Central memory CD8-positive, alpha-beta T cell (primary cell): ENCODE measurements at regions not wholly inside any gene's neighbourhood (a gene's known extent, or its start where the extent isn't known, plus 50 kb on each side); places are given as distances from the start of the nearest gene placed in this dataset.

Experiments
- ATAC-seq: fragments of 150-1000 bp; cut with Tn5 transposase; replicated peaks from 2 replicates; pipeline ENCODE4 v1.10.0; 2022; ENCODE audit warnings: mild to moderate bottlenecking, moderate FRiP score, moderate number of reproducible peaks; ENCODE audit not compliant: poor library complexity, severe bottlenecking; ENCODE audit errors: extremely low read depth
- DNase-seq, 2 donors: peaks; one replicate each; pipeline ENCODE4 v3.0.0; 2021; ENCODE audit warnings: low spot score in 2 of 2
- H3K27ac Mint-ChIP-seq: one replicate; pipeline ENCODE4 v1.8.0; 2022; ENCODE audit warnings: low read depth, mild to moderate bottlenecking, moderate library complexity, mixed read lengths
- H3K27me3 Mint-ChIP-seq: one replicate; pipeline ENCODE4 v1.8.0; 2022; ENCODE audit warnings: mixed read lengths
- H3K36me3 Mint-ChIP-seq: one replicate; pipeline ENCODE4 v1.8.0; 2022; ENCODE audit warnings: mild to moderate bottlenecking, moderate library complexity, mixed read lengths; ENCODE audit not compliant: insufficient read depth
- H3K4me1 Mint-ChIP-seq: one replicate; pipeline ENCODE4 v1.8.0; 2022; ENCODE audit warnings: mixed read lengths
- H3K4me3 Mint-ChIP-seq: one replicate; pipeline ENCODE4 v1.8.0; 2022; ENCODE audit warnings: mild to moderate bottlenecking, moderate library complexity, mixed read lengths
- H3K9me3 Mint-ChIP-seq: one replicate; pipeline ENCODE4 v1.8.0; 2022; ENCODE audit warnings: mixed read lengths

DNA sequence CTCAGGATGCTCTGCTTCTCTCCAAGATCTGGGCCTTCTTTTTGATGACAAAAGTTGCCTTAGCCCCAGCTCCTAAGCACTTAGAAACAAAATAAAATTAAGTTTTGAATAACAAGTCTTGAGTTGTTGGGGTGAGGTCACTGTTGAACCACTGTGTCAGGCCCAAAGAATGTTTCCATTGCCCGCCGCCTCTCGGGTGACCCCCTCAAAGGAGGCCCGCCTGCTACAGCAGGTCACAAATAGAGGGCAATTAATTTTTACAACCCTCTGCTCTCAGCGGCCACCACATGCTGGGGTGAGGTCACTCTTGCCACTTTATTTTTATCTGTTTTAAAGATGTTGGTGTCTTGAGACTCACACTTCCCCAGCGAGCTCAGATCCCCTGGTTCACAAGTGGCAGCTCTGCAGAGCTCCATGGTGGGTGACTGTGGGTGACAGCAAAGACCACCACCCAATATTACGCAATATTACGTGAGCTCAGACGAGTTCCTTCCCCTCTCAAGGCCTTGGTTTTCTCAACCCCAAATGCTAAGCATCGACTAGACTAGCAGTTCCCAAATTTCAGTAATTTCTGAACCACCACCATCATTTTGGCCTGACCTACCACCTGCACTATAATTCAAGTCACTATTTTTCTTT, 247.7 kb upstream of the PMEPA1 start:
- Mint-ChIP-seq H3K4me3 (no peak overlapping the region), H3K36me3 (no peaks in the 10 kb centered on the region), H3K9me3 (no peaks in the 10 kb centered on the region), H3K4me1 (no peaks in the 10 kb centered on the region), H3K27me3 (peaks cover 22% of the 10 kb centered on the region), H3K27ac (no peak overlapping the region)
- no peak for DNase-seq
- ATAC-seq, result no peak

DNA sequence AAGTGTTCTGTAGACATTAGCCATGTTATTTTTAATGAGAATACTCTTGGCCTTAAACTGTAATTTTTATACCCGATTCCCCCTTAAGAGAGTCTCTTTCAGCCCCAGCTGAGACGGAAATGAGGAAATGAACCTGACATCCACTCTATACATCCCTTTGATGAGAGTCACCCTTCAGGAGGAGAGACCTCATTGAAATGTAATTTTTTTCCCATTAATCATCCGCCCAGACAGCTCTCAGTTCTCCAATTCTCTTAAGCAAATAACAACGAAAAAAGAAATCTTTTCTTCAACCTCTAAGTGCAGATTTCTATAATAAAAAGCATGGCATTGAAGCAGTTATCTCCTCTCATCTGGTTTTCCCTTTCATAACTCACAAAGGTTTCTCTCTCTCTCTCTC, 243.8 kb upstream of the PMEPA1 start:
- Mint-ChIP-seq H3K36me3 (no peaks in the 10 kb centered on the region), H3K4me3 (no peak overlapping the region), H3K9me3 (peaks cover 6% of the 10 kb centered on the region), H3K27ac (no peak overlapping the region), H3K4me1 (no peaks in the 10 kb centered on the region), H3K27me3 (peaks cover 10% of the 10 kb centered on the region)
- ATAC-seq, result no peak
- no peak for DNase-seq

DNA sequence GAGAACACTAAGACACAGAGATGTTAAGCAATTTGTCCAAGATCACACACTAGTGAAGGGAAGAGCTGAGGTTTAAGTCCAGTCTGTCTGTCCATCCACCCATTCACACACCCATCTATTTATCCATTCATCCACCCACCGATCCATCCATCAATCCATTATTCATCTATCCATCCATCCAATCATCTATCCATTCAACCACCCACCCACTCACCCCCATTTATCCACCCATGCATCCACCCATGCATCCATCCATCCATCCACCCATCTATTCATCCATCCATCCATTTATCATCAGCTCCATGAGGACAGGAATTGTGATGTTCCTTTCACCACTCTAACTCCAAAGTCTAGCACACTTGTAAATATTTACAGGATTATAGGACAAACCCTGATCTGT, 242.3 kb upstream of the PMEPA1 start:
- no peaks in the 10 kb centered on the region for H3K4me1 Mint-ChIP-seq
- H3K36me3 Mint-ChIP-seq, result peaks cover 2% of the 10 kb centered on the region
- DNase-seq, result no peak
- H3K9me3 Mint-ChIP-seq, result peaks cover 6% of the 10 kb centered on the region
- ATAC-seq, result no peak
- H3K27me3 Mint-ChIP-seq, result peaks cover 10% of the 10 kb centered on the region
- H3K27ac Mint-ChIP-seq, result no peak overlapping the region
- no peak overlapping the region for H3K4me3 Mint-ChIP-seq

DNA sequence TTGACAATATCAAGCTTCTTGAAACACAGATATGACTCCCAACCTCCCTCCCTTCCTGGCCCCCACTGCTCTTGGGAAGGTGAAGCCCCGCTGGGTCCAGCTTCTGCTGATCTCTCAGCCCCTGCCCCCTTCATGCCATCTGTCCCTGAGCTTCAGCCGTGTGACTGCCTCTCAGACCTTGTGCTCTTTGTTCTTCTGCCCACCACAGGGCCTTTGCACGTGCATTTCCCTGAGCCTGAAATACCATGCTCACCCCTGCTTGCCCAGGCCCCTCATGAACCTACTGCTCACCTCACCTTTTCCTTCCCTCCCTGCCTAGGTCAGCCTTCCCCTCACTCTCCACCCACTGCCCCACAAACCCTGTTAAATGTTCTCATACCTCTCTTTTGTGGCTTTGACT, 241.7 kb upstream of the PMEPA1 start:
- Mint-ChIP-seq H3K27me3 (peaks cover 10% of the 10 kb centered on the region), H3K4me3 (no peak overlapping the region), H3K4me1 (no peaks in the 10 kb centered on the region), H3K9me3 (peaks cover 6% of the 10 kb centered on the region), H3K36me3 (peaks cover 2% of the 10 kb centered on the region), H3K27ac (no peak overlapping the region)
- DNase-seq (no peak), ATAC-seq (no peak)

DNA sequence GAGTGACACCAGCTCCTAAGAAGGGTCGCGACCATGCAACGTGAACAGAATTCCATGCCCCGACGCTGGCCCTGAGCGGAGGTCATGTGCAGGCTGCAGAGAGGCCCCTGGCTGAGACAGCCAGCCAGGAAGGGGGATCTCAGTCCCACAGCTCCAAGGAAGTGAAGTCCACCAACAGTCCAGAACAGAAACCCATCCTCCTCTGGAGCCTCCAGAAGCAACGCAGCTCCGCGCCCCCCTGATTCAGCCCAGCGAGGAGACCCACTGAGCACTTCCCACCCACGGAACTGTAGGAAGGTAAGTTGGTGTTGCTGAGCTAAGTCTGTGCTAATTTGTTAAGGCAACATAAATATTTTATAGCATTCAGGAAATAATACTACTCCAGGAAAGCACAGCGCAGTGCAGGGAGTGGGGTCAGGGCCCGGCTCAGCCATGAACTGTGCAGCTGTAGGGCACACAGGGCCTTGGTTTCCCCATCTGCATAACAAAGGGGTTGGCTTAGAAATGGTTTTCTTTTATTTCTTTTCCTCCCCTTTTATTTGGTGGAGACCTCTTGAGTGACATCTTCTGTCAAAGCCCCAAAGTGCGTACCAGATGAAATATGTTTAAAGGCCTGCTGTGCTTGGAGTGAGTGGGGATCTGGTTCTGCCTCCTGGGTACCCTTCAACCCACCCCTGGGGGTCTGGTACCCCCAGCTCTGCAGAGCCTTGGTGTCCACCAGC, 241.1 kb upstream of the PMEPA1 start:
- no peak for ATAC-seq
- H3K27me3 Mint-ChIP-seq, result peaks cover 7% of the 10 kb centered on the region
- DNase-seq, result no peak
- no peak overlapping the region for H3K4me3 Mint-ChIP-seq
- no peaks in the 10 kb centered on the region for H3K4me1 Mint-ChIP-seq
- H3K9me3 Mint-ChIP-seq, result peaks cover 6% of the 10 kb centered on the region
- peaks cover 2% of the 10 kb centered on the region for H3K36me3 Mint-ChIP-seq
- H3K27ac Mint-ChIP-seq, result no peak overlapping the region

DNA sequence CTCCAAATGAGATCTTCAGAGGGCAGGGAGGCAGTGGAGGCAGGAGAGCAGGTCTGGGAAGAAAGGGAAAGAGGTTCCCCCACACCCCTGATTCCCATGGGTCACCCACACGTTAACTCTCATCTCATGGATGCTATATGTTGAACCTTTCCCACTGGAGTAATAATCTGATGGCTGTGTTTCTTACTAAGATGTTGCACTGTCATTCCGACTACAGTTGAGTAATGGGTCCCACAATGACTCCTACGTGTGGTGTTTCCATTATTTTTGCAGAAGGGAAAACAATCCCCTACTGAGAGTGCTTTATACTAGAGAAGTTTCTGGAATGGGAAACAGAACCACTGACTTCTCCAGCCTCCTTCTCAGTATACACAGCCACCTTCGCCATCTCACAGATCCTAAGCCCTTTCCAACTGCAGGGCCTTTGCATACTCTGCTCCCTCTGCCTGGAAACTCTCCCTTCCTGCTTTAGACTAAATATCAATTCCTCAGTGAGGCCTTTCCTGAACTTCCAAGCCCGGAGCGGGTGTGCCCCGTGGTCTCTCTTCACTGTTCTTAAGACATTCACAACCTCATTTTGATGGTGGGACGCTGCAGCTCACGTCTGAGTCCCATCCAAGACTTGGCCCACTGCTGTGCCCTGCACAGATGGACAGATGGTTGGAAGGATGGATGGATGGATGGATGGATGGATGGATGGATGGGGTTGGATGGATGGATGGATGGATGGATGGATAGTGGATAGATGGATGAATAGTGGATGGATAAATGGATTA, 238.6 kb upstream of the PMEPA1 start:
- H3K27ac Mint-ChIP-seq, result no peak overlapping the region
- no peak for ATAC-seq
- no peak overlapping the region for H3K4me3 Mint-ChIP-seq
- no peaks in the 10 kb centered on the region for H3K4me1 Mint-ChIP-seq
- H3K36me3 Mint-ChIP-seq, result peaks cover 2% of the 10 kb centered on the region
- peaks cover 6% of the 10 kb centered on the region for H3K9me3 Mint-ChIP-seq
- no peak for DNase-seq
- H3K27me3 Mint-ChIP-seq, result no peaks in the 10 kb centered on the region

DNA sequence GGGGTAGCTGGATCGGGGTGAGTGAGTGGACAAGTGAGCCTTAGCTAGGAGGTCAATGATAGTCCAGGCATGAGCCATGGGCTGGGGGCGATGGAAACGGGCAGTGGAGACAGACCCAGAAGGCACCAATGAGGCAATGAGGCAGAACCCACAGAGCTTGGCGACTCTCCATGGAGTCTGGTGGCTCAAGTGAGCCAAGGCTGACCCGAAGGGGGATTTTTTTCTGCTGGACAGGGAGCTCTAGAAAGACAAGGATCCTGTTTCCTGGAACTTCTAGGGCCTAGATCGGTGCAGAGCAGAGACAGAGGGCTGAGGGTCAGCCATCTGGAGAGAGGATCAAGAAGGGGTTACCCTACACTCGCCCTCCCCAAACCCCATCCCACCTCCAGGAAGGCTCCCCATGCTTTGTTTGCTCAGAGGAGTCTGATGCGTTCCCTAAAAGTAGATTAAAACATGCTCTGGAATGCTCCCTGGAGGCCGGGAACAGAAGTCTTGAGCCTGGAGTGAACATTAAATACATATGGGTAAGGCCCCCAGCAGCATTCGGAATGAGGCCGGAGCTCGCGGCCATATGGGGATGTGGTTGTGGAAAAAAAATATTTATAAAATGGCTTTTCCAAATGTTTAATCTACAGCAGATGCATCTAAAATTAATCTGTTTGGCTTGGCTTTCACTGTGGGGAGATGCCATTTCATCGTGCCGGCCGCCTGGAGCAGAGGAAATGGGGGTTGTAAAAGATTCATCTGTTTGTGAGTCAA, 237.8 kb upstream of the PMEPA1 start:
- H3K9me3 Mint-ChIP-seq, result peaks cover 6% of the 10 kb centered on the region
- DNase-seq, result no peak
- no peak overlapping the region for H3K27ac Mint-ChIP-seq
- no peak for ATAC-seq
- peaks cover 2% of the 10 kb centered on the region for H3K36me3 Mint-ChIP-seq
- H3K4me1 Mint-ChIP-seq, result no peaks in the 10 kb centered on the region
- no peak overlapping the region for H3K4me3 Mint-ChIP-seq
- H3K27me3 Mint-ChIP-seq, result no peaks in the 10 kb centered on the region

DNA sequence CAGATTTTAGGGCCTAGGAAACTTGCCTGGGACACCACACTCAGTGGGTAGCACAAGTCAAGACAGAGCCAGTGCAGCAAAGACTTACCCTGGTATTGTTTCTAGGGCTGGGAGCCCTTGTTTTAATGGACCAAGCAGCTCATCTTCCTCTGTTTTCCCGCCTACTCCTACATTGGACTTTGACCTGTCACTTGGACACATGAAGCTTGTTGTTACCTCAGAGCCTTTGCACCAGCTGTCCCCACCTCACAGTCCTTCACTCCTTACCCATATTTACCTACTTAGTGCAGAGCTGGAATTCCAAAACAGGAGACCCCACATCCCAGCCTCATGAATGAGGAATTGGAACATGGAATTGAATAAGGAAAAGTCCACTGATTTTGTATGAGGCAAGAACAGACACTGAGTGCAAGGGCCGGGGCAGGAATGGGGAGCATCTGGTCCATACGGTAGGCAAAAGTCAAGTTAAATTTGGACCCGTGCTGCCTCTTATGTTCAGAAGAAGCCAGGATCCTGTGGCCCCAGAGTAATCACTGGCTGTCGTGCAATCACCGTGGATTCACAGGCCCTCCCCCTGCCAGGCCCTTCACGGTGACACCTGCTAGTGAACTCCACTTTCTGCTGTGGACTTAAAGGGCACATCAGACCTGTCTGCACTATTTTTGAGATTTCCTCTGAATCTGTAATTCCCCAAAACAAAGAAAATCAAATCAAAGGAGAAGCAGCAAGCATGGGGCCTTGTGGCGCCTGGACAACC, 236.9 kb upstream of the PMEPA1 start:
- no peak overlapping the region for H3K27ac Mint-ChIP-seq
- no peaks in the 10 kb centered on the region for H3K4me1 Mint-ChIP-seq
- peaks cover 6% of the 10 kb centered on the region for H3K9me3 Mint-ChIP-seq
- H3K4me3 Mint-ChIP-seq, result no peak overlapping the region
- peaks cover 2% of the 10 kb centered on the region for H3K36me3 Mint-ChIP-seq
- ATAC-seq (no peak), DNase-seq (no peak)
- peaks cover 8% of the 10 kb centered on the region for H3K27me3 Mint-ChIP-seq

DNA sequence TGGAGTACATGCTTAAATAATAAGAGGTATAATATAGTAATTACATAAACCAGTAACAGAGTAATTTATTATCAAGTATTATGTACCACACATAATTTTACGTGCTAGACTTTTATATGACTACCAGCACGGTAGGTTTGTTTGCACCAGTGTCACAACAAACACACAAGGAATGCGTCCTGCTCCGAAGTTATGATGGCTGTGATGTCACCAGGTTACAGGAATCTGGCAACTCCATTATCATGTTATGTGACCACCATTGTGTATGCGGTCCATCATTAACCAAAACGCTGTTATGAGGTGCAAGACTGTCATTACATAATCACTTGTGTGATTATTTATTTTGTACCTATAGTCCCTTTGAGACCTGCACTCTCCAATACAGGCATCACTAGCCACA, 235.2 kb upstream of the PMEPA1 start:
- DNase-seq (no peak), ATAC-seq (no peak)
- Mint-ChIP-seq H3K27ac (no peak overlapping the region), H3K9me3 (peaks cover 6% of the 10 kb centered on the region), H3K36me3 (peaks cover 2% of the 10 kb centered on the region), H3K4me3 (no peak overlapping the region), H3K4me1 (no peaks in the 10 kb centered on the region), H3K27me3 (peaks cover 25% of the 10 kb centered on the region)

DNA sequence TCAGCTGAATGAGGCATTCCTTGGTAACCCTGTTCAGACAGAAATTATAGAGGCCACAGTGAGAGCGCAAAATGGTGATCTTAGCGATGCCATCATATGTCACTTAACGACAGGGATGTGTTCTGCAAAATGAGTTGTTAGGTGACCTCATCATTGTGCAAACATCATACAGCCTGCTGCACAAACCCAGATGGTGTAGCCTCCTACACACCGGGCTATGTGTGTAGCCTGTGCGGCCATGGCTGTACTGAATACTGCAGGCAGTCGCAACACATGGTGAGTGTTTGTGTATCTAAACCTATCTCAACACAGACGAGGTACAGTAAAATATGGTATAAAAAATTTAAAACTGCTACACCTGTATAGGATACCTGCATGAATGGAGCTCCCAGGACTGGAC, 234.1 kb upstream of the PMEPA1 start:
- Mint-ChIP-seq H3K4me3 (no peak overlapping the region), H3K36me3 (peaks cover 2% of the 10 kb centered on the region), H3K27me3 (peaks cover 26% of the 10 kb centered on the region), H3K4me1 (no peaks in the 10 kb centered on the region), H3K27ac (no peak overlapping the region), H3K9me3 (peaks cover 2% of the 10 kb centered on the region)
- ATAC-seq (no peak), DNase-seq (no peak)

DNA sequence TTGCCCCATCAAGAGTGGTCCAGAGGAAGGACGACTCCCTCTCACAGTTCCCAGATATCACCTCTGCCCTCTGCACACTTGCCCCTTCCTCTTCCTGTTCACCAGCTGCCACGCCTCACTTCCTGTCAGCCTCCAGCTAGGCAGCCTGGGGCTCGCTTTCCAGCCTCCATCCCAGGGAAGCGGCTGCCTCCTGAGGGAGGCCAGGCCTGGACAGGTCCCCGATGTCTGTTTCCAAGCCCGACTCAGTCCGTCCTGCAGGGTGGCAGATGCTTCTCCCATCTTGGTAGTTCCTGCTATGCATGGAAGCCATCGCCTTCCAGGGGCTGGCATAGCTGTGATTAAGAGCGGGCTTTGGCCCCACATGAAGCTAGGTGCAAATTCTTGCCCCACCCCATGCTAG, 233.5 kb upstream of the PMEPA1 start:
- Mint-ChIP-seq H3K4me3 (no peak overlapping the region), H3K36me3 (no peaks in the 10 kb centered on the region), H3K27ac (no peak overlapping the region), H3K27me3 (peaks cover 33% of the 10 kb centered on the region), H3K4me1 (no peaks in the 10 kb centered on the region), H3K9me3 (no peaks in the 10 kb centered on the region)
- ATAC-seq (no peak), DNase-seq (no peak)
